ENCODE measurements at regions not wholly inside any gene's neighbourhood (a gene's known extent, or its start where the extent isn't known, plus 50 kb on each side); places are given as distances from the start of the nearest gene placed in this dataset.

DNA sequence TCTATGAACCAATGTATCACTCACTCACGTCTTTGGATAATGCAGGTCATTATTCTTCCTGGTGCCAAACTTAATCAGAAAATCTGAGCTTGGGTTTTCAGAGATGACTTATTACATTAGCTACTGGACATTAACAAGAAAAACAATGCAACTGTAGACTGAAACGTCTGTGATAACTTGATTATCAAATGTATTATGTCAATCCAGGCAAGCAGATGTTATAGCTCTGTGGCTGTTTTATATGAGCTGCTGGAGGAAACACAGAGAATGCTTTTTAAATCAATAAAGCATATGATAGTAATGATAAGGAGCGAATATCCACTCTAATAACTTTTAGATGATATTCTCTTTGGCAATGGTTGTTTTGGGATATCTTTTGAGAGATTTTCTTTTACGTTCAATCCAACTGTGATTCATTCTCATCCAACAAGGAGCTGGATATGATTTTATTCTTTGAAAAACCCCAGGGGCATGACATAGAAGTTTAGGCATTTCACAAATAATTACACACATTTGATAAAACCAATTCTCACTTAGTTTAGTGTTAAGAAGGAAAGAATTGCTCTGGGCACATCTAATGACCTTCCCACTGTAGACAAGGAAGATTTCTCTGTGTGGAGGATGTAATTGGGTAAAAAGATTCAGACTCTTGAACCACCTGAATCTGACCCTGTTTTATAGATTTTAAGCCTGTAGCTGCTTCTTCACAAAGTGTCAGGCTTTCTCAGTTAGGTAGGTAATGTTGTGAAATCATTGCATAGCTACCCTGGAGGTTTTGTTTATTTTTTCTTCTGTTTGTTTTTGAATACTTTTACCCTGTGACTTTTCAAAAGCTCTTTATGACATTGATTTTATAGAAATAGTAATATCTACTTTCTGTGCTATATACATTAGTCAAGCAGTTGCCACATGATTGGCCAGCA, 1124.7 kb downstream of the DNAJB9 start:
- TF ChIP-seq, protein P1, sequence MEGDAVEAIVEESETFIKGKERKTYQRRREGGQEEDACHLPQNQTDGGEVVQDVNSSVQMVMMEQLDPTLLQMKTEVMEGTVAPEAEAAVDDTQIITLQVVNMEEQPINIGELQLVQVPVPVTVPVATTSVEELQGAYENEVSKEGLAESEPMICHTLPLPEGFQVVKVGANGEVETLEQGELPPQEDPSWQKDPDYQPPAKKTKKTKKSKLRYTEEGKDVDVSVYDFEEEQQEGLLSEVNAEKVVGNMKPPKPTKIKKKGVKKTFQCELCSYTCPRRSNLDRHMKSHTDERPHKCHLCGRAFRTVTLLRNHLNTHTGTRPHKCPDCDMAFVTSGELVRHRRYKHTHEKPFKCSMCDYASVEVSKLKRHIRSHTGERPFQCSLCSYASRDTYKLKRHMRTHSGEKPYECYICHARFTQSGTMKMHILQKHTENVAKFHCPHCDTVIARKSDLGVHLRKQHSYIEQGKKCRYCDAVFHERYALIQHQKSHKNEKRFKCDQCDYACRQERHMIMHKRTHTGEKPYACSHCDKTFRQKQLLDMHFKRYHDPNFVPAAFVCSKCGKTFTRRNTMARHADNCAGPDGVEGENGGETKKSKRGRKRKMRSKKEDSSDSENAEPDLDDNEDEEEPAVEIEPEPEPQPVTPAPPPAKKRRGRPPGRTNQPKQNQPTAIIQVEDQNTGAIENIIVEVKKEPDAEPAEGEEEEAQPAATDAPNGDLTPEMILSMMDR (IDR thresholded peaks at IDR 0.05 in 4 of 5, conservative IDR thresholded peaks at IDR 0.05 in 1 of 5): no peak
- TF ChIP-seq POLR2A (IDR thresholded peaks at IDR 0.05): no peak
